ENCODE measurements at regions not wholly inside any gene's neighbourhood (a gene's known extent, or its start where the extent isn't known, plus 50 kb on each side); places are given as distances from the start of the nearest gene placed in this dataset.
"Not testable (repeated sequence)": the region's sequence is repeated elsewhere in the genome, so short reads cannot be mapped to it uniquely, and the experiment has no call there.

GRCh38 chr7:85287106-85287825, 100.4 kb upstream of the SEMA3D start:
- DNase-seq, result no peak

DNA sequence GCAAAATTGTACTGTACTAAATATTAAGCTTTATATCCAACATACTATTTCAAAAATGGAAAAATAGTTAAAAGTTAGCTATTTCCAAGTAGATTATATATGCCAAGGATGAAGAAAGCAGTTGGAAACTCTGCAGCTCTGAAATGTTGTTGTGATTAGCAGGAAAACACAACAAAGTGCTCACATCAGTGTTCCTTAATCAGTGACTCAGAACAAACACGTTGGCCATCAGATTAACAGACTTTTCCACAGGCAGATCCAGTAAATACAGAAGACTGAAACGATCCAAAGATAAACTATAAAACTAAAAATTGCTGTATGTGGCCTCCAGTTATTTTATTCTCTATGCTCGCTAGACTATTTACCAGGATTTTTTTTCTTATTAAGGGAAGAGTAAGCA, 99.6 kb upstream of the SEMA3D start:
- no peak for DNase-seq

GRCh38 chr7:85285527-85285926, 98.7 kb upstream of the SEMA3D start:
- no peak for DNase-seq

DNA sequence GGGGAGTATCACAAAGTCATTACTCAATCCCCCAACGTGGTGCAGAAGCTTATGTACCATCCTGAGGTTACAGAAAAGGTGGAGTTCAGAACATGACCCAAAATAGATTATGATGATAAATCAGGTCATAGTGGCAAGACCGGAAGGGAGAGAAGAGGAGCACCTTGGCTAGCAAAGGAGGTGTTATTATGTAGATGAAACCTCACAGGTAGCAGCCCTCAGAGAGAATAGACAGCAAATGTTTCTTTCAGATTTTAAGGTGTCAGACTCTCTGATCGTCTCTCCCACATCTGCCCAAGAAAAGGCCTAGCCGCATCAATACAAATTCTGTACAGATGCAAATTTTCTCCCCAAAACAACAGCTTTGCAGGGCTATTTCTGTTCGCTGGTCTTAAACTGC, 88.3 kb upstream of the SEMA3D start:
- DNase-seq, result no peak

DNA sequence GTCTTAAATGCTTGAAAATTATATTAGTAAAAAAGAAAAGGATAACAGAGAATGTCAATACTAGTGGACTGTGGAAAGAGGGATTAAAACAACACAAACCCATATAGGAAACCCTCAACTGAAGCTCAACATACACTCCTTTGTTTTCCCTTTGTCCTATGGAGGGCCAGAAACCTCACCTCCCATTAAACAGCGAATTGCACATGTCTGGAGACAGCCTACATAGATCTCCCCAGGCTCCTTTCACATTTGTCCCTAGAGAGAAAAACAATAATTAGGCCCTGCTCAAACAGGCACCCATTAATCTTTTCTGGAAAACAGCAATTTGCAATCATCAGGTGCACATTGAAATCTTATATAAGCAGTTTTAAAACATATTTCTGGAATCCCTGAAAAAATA, 87.6 kb upstream of the SEMA3D start:
- no peak for DNase-seq

GRCh38 chr7:85262891-85263290, 76.0 kb upstream of the SEMA3D start:
- DNase-seq, result no peak

DNA sequence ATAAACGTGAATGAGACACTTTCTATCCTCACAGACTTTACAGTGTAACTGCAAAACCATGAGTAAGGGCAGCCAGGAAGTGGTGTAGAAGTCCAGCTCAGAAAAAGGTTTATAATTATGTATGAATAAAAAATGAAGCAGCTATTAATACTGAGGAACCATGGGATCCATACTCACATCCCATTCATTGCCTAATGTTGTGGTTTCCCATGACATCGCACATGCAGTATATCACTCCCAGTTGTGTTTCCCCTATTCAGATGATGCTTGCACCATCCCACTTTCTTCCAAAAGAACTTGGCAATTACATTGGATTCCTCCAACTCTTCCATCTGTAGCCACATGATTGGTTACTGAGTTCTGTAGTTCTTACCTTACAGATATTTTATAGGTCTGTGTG, 74.5 kb upstream of the SEMA3D start:
- DNase-seq, result no peak

- not testable (repeated sequence) for DNase-seq
These were observed 62.9 kb upstream of the SEMA3D start for GRCh38 chr7:85249787-85250186.

GRCh38 chr7:85239109-85239508, 52.3 kb upstream of the SEMA3D start:
- DNase-seq, result no peak

GRCh38 chr7:85237721-85238120, 50.9 kb upstream of the SEMA3D start:
- DNase-seq, result no peak

Data from stimulated activated CD4-positive, alpha-beta T cell treated with anti-CD3 and anti-CD28 coated beads, Interleukin-1b, Interleukin-23, amount 100 ng/mL, for 48 hours (primary cell).